CD4-positive, alpha-beta T cell treated with Interleukin-6 for 4 hours (primary cell): ENCODE measurements at regions not wholly inside any gene's neighbourhood (a gene's known extent, or its start where the extent isn't known, plus 50 kb on each side); places are given as distances from the start of the nearest gene placed in this dataset.

ENCODE experiments used
- DNase-seq: peaks from one replicate; pipeline ENCODE4 v3.0.0-alpha.2; 2020; ENCODE audit warnings: mixed read lengths

- DNase-seq = no peak
Observed at GRCh38 chr5:175808711-175809110, 62.7 kb upstream of the CPLX2 start.

GRCh38 chr5:175809531-175810121, 61.8 kb upstream of the CPLX2 start:
- no peak for DNase-seq

- no peak for DNase-seq
Observed at GRCh38 chr5:175810457-175810856, 60.9 kb upstream of the CPLX2 start.

GRCh38 chr5:175811589-175811988, 59.8 kb upstream of the CPLX2 start:
- no peak for DNase-seq

- DNase-seq = no peak
Observed at GRCh38 chr5:175813943-175814630, 57.3 kb upstream of the CPLX2 start.

GRCh38 chr5:175814691-175815090, 56.7 kb upstream of the CPLX2 start:
- no peak for DNase-seq

- no peak for DNase-seq
Observed at GRCh38 chr5:175815126-175815913, 56.1 kb upstream of the CPLX2 start.

GRCh38 chr5:175816348-175816747, 55.0 kb upstream of the CPLX2 start:
- no peak for DNase-seq

GRCh38 chr5:175819090-175819425, 52.3 kb upstream of the CPLX2 start:
- DNase-seq = no peak

- DNase-seq = no peak
Observed at GRCh38 chr5:175820230-175820629, 51.1 kb upstream of the CPLX2 start.
